ENCODE measurements at regions not wholly inside any gene's neighbourhood (a gene's known extent, or its start where the extent isn't known, plus 50 kb on each side); places are given as distances from the start of the nearest gene placed in this dataset.
"Not testable (repeated sequence)": the region's sequence is repeated elsewhere in the genome, so short reads cannot be mapped to it uniquely, and the experiment has no call there.

GRCh38 chr1:104018922-104019674 is 269.4 kb downstream of the AMY1C start:
- H3K27ac ChIP-seq, result no peak overlapping the region
- H3K4me3 ChIP-seq, result no peak overlapping the region

GRCh38 chr1:104019675-104020049 is 270.0 kb downstream of the AMY1C start:
- Histone ChIP-seq H3K27ac (no peak overlapping the region), H3K4me3 (no peak overlapping the region)

- no peak overlapping the region for H3K4me3 ChIP-seq
- H3K27ac ChIP-seq, result no peak overlapping the region
These were observed 278.8 kb downstream of the AMY1C start for GRCh38 chr1:104028416-104029035.

- Histone ChIP-seq H3K27ac (no peak overlapping the region), H3K4me3 (no peak overlapping the region)
These were observed 279.8 kb downstream of the AMY1C start for GRCh38 chr1:104029456-104029970.

GRCh38 chr1:104056786-104057185 is 307.1 kb downstream of the AMY1C start:
- Histone ChIP-seq H3K27ac (no peak overlapping the region), H3K4me3 (no peak overlapping the region)

GRCh38 chr1:104057219-104057898 is 307.7 kb downstream of the AMY1C start:
- H3K27ac ChIP-seq, result not testable (repeated sequence)

GRCh38 chr1:104061637-104062036 is 311.9 kb downstream of the AMY1C start:
- H3K4me3 ChIP-seq, H3K27ac ChIP-seq: not testable (repeated sequence)

More at GRCh38 chr1:104057219-104057898, 307.7 kb downstream of the AMY1C start:
- H3K4me3 ChIP-seq, result not testable (repeated sequence)

GRCh38 chr1:104064399-104064798 is 314.7 kb downstream of the AMY1C start:
- H3K4me3 ChIP-seq, result no peak overlapping the region
- H3K27ac ChIP-seq, result no peak overlapping the region

GRCh38 chr1:104072915-104073371 is 323.2 kb downstream of the AMY1C start:
- Histone ChIP-seq H3K27ac (no peak overlapping the region), H3K4me3 (peak overlapping the region in 1 of 7 experiments; percentile 19)

- Histone ChIP-seq H3K27ac (no peak overlapping the region), H3K4me3 (peak overlapping the region in 1 of 7 experiments; percentile 19)
These were observed 323.8 kb downstream of the AMY1C start for GRCh38 chr1:104073463-104073902.

- H3K4me3 ChIP-seq, result no peak overlapping the region
- no peak overlapping the region for H3K27ac ChIP-seq
These were observed 332.5 kb downstream of the AMY1C start for GRCh38 chr1:104082221-104082620.

GRCh38 chr1:104084380-104084779 is 334.7 kb downstream of the AMY1C start:
- no peak overlapping the region for H3K4me3 ChIP-seq
- no peak overlapping the region for H3K27ac ChIP-seq

- H3K27ac ChIP-seq, result no peak overlapping the region
- no peak overlapping the region for H3K4me3 ChIP-seq
These were observed 343.0 kb downstream of the AMY1C start for GRCh38 chr1:104092698-104093097.

- no peak overlapping the region for H3K27ac ChIP-seq
- H3K4me3 ChIP-seq, result no peak overlapping the region
These were observed 349.1 kb downstream of the AMY1C start for GRCh38 chr1:104098837-104099236.

- H3K4me3 ChIP-seq, result no peak overlapping the region
These were observed 350.4 kb downstream of the AMY1C start for GRCh38 chr1:104100115-104100514.

GRCh38 chr1:104105465-104105864 is 355.8 kb downstream of the AMY1C start:
- H3K27ac ChIP-seq, result no peak overlapping the region
- H3K4me3 ChIP-seq, result no peak overlapping the region

More at GRCh38 chr1:104100115-104100514, 350.4 kb downstream of the AMY1C start:
- no peak overlapping the region for H3K27ac ChIP-seq

GRCh38 chr1:104120525-104120924 is 370.8 kb downstream of the AMY1C start:
- Histone ChIP-seq H3K4me3 (no peak overlapping the region), H3K27ac (no peak overlapping the region)

- no peak overlapping the region for H3K4me3 ChIP-seq
- no peak overlapping the region for H3K27ac ChIP-seq
These were observed 371.6 kb downstream of the AMY1C start for GRCh38 chr1:104121271-104121670.

GRCh38 chr1:104125266-104125665 is 375.6 kb downstream of the AMY1C start:
- H3K4me3 ChIP-seq, result no peak overlapping the region
- H3K27ac ChIP-seq, result no peak overlapping the region

GRCh38 chr1:104125970-104126369 is 376.3 kb downstream of the AMY1C start:
- H3K4me3 ChIP-seq, result no peak overlapping the region
- no peak overlapping the region for H3K27ac ChIP-seq

Data from skin epidermis (tissue), 12 donors.